ENCODE measurements at regions not wholly inside any gene's neighbourhood (a gene's known extent, or its start where the extent isn't known, plus 50 kb on each side); places are given as distances from the start of the nearest gene placed in this dataset.
"Not testable (repeated sequence)": the region's sequence is repeated elsewhere in the genome, so short reads cannot be mapped to it uniquely, and the experiment has no call there.

DNA sequence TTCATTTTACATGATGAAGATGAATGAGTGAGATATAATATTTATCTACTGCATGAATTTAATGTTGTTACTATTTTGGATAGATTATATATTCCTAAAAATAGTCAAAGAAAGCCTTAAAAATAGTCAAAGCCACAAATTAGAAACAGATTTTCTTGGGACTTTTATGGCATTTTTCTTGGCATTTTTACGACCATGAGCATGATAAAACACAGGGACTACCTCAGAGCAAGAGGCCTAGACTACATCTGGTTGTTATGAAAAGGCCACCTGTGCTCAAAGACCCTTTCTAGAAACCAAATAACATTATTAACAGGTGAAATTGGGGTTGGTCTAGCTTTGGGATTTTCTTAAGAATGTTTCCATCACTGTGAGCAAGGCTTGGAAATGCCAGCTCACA, 281.0 kb downstream of the OXSM start:
- no peak for DNase-seq (ENCODE audit: low spot score)

DNA sequence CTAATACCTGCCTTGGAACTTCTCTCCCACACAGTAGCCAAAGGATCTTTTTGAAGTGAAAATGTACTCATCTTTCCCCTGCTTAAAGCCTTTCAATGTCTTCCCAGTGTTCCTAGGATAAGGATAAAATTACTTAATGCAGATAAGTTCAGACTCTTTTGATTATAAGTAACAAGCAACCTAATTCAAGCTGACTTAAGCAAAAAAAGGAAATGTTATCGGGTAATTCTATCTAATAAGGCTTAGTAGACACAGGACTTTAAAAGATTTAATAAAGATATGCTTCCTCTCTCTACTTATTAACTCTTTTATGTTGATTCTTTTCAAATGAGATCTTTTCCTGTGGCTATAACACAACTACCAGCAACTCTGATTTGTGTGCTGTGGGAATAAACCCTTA, 284.2 kb downstream of the OXSM start:
- DNase-seq (ENCODE audit: low spot score), result no peak

DNA sequence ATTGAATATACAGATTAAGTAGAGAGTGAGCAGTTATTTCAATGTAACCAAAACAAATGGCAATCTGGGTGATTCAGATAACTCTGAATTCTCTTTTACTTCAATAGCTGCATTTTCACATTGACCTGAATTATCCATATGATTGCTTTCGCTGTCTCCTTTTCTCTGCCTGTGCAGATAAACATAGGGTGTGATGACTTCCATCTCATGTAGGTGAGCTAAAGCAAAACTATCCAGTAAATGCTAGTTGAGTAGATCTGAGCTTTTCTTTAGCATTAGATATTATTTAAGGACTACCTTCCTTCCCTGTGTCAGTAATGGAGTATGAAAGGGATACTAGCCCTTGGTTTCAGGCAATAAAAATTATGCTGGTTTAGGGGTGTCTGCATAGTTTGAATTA, 288.6 kb downstream of the OXSM start:
- DNase-seq (ENCODE audit: low spot score), result no peak

DNA sequence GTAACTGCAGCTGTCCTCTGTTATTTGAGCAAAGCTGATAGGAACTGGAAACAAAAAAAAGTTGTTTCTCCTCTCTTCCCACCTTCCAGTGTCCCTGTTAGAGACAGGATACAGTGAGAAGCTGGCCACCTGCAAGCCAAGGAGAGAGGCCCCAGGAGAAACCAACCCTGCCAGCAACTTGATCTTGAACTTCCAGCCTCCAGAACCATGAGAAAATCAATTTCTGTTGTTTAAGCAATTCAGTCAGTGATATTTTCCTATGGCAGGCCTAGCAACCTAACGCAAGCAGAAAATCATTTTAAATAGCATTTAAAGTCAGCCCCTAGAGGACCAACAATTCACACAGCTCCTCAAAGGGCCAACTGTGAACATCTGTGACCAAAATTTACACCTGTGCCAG, 291.3 kb downstream of the OXSM start:
- no peak for DNase-seq (ENCODE audit: low spot score)

DNA sequence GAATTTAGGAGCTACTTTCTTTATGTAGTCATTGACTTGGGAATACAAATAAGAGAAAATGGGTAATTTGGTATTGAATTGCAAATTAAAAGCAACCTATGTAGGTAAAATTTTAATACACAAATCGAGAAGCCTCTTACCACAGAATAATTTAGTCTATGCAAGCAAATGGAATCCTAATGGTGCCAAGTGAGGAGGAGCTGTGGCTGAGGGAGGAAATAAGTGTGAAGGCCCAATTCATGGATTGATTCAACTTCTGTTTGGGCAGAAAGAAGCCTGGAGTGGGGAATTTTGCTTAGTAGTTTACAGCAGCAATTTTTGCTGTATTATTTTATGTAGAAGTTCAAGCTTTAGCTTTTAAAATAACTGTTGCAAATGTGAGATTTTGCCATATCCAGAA, 291.9 kb downstream of the OXSM start:
- no peak for DNase-seq (ENCODE audit: low spot score)

DNA sequence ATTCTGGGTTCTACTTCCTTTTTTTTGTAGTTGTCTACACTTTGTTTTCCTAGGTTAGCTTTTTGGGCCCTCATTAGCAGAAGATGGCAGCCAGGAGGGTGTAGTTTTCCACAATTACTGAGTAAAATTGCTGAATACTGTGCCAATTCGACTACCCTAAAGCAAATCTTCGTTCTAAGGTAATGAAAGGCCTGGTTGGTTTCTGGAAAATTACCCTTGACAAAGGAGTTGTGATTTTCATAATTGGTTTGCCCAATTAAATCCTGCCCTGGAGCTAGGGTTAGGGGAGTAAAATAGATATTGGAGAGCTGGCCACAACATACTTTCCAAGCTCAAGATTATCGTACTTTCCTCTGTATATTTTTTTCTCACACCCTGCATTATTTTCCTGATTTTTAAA, 293.0 kb downstream of the OXSM start:
- DNase-seq (ENCODE audit: low spot score), result no peak

DNA sequence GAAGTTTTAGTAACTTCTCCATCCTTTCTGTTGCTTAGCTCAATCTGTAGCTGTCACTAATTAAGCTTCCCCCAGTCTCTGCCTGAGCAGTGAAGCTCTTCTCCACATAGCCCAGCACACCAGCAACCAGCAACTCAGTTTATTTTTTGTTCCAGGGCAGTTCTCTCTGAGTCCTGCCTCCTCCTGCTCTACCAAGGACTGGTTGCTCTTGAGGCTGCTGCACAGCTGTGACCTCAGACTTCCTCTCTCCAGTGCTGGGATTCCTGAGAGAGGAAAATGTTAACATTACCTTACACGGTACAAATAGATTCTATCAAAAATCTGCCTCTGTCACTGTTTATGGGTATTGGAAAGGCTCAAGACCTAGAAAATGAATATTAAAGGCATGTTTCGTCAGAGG, 294.7 kb downstream of the OXSM start:
- DNase-seq (ENCODE audit: low spot score), result no peak

DNA sequence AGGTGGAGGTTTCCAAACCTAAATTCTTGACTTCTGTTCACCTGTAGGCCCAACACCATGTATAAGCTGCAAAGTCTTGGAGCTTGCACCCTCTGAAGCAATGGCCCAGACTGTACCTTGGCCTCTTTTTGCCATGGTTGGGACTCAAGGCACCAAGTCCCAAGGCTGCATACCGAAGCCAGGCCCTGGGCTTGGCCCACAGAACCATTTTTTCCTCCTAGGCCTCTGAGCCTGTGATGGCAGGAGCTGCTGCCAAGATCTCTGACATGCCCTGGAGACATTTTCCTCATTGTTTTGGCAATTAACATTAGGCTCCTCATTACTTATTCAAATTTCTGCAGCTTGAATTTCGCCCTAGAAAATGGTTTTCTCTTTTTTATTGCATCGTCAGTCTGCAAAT, 297.9 kb downstream of the OXSM start:
- DNase-seq (ENCODE audit: low spot score), result no peak

DNA sequence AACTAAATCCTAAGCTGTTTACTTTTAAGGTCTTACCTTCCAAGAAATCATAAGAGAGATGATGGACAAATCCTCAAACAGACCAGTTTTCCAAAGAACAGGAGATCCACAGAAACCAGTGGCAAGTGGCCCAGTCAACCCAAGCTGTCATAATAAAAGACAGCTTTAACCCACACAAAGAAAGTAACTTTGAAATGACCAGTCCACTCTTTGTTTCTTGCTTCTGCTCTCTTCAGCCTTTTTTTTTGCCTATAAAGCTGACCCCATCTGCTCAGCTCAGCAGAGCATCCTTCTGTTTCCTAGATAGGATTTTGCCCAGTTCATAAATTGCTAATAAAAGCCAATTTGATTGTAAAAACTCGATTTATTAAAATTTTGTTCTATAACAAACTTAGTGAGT, 299.4 kb downstream of the OXSM start:
- no peak for DNase-seq (ENCODE audit: low spot score)

DNA sequence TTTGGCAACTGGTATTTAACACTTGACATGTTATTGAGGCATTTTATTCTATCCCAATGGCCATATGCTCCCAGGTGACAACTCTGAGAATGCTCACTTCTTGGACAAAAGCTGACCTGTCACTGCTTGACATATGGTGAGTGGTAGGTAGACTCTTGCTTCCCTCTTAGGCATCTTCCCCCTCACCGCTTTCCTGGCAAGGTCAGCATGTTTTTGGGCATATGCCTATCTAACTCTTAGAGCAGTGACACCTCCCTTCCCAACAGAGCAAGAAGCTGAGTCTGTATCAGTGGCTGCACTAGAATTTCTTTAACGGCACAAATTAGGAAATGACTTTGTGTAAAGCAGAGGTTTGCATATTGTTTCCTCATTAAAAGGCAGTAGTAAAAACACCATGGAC, 300.7 kb downstream of the OXSM start:
- DNase-seq (ENCODE audit: low spot score), result no peak

DNA sequence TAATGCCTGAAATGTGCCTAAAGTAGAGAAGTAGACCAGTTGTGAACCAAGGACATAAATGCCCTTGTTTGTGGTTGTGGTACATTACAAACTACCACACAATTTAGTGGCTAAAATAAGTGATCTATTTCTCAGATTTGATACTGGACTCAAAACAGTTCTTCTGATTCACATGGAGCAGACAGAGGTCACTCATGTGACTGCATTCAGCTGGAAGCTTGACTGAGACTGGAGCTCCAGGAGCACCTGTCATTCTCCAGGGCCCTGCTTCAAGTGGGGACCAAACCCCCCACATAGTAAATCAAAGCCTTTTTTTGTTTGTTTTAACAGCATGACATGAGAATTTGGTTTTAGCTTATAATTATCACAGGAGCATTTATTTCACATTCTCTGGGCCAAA, 301.2 kb downstream of the OXSM start:
- DNase-seq (ENCODE audit: low spot score), result no peak

DNA sequence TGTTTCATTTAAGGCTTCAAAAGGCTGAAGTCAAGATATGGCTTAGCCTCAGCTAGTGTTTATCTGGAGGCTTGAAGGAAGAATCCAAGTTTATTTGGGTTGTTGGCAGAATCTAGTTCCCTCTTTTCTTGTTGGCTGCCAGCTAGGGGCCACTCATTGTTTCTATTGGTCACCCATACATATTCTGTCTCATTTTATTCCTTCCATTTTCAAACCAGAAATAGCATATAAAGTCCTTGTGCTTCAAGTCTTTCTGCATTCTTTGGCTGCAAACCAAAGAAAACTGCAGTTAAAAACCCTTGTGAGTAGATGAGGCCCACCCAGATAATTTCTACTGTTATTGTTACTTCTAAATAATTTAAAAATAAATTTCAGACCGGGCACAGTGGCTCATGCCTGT, 301.7 kb downstream of the OXSM start:
- DNase-seq (ENCODE audit: low spot score), result no peak

DNA sequence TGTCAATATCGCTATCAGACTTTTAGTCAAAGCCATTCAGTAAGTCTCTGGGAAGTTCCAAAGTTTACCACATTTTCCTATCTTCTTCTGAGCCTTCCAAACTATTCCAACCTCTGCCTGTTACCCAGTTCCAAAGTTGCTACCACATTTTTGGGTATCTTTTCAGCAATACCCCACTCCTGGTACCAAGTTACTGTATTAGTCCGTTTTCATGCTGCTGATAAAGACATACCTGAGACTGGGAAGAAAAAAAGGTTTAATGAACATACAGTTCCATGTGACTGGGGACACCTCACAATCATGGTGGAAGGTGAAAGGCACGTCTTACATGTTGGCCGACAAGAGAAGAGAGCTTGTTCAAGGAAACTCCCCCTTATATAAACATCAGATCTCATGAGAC, 307.2 kb downstream of the OXSM start:
- not testable (repeated sequence) for DNase-seq (ENCODE audit: low spot score)

DNA sequence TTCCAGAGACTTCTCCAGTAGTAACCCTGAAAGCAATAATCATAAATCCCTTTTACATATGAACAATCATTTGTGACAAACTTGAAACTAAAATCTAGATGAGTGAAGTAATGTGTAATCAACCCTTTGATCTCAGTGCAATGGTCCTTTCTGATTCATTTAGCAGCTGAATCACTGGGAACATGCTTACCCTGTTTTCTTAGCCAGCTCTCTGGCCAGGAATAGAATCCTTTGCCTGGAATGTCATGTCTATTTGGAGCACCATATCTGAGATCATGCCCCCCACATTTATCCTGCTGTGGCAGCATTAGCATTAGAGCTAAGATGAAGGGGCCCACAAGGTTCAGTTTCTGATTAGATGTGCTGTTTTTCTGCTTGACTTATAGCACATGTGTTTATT, 309.8 kb downstream of the OXSM start:
- no peak for DNase-seq (ENCODE audit: low spot score)

DNA sequence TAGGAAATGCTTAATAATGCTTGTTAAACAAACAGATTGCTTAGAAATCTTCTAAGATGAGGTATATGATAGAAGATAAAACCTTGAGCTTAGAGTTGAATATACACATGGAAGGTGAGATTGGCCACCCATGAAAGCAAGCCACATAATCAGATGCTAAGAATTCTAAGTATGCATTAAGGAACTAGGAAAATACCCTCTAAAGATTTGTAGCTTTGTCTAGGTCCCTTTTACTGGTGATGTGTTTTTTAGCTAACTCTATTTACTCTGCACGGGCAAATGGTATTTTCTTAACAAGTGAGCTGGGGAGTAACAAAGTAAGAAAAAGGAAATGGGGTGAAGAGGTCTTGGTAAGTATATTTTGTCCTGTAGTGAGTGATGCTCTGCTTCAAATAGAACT, 310.3 kb downstream of the OXSM start:
- DNase-seq (ENCODE audit: low spot score), result no peak

DNA sequence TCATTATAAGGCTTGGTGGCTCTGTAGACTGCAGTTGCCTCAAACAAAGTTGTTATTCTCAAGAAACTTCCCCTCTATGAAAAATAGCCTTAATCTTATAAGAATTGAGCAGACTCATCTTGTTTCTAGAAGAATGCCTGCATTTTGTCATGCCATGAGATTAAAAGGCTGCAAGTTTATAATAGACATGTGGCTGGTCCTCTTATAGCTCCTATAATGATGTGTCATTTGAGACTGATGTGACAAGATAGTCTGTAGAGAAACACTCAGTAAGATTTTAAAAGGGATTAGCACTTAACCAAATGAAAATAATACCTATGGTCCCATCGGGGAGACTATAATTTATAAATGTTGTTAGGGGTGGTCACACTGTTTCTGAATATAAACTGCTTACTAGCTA, 312.5 kb downstream of the OXSM start:
- DNase-seq (ENCODE audit: low spot score), result no peak

DNA sequence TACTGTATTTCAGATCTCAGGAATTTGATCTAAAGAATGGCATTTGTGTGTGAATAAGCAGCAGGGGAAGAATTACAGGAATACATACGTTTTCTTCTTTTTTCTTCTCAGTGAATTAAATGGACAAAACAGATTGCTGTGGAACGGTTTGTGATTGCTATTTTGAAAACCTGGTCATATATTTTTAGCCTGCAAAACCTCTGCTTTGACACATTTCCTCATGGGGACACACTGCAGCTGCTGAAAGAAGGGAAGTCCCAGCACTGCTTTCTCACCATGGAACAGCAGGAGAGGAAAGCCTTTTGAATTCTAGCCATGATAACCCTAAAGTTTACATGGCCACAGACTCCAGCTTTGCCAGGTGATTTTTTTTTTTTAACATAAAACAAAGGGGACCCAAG, 315.0 kb downstream of the OXSM start:
- DNase-seq (ENCODE audit: low spot score), result no peak

DNA sequence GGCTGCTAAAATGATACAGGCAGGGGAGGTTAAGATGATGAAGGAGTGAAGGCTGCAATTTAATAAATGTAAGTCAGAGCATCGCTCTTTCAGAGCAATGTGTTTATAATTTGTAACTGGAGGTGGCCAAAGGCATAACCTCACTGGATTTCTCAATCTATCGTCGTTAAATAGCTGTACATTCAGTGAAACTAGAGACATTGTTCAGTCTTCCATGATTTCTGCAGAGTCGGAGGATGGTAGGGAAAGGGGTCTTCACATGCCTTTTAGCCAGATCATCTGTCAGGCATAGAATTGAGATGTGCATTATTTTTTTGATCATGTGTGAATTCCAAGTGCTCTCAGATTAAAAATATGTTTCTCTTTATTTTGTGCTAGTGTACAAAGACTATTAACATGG, 315.4 kb downstream of the OXSM start:
- no peak for DNase-seq (ENCODE audit: low spot score)

DNA sequence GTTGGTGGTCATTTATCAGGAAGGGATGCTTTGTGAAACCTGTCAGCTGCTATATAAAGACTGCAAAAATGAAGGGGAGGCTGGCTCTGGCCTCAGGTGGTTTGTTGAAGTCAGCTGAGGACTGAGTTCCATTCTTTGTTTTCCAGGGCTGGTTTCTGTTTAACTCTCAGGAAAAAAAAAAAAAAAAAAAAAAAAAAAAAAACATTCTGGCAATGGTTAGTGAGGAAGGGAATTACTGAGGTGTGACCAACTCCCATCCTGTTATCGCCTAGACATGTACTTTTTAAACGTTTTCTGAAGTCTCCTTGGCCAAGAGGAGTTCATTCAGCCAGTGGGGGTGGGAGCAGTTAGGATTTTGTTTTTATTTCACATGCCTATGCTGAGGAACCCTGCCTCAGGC, 316.3 kb downstream of the OXSM start:
- no peak for DNase-seq (ENCODE audit: low spot score)

DNA sequence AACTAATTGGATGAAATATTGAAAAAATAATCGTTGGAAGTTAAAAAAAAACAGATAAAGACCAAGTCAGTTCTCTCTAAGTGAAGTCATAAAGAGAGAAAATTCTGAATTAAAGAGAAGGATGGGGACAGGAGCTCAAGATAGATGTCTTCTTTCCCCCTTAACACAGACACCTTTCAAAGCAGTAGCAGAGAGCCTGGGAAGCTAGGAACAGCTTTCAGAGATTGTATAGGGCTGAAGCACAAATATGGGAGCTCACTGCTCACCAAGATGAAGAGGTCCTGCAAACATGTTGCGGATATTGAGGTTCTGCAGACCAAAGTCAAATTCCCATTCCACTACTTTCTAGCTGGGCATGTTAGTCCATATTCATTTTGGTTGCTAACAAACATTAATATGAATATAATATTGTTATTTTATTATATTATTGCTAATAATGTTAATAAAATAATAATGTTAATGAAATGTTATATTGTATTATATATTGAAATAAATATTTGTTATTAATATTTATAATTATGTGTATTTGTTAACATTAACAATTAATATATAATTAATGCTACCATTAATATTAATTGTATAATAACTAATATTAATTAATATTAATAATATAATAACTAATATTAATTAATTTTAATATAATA, 319.1 kb downstream of the OXSM start:
- DNase-seq (ENCODE audit: low spot score), result no peak

DNA sequence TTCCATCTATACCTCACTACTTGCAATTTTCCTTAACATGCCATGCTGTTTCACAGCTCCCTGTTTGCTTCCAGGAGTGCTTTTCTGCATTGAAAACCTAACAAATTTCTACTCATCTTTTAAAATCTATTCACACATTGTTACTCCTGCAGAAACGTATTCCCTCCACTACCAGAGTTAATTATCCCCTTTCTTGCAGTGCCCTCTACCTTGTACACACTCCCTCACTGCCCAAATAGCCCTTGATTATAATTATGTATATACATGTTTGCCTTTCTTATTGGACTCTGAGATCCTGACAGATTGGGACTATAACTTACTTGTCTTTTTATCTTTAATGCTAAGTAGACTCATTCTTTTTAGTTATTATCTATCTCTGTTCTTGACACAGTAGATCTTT, 325.0 kb downstream of the OXSM start:
- no peak for DNase-seq (ENCODE audit: low spot score)

DNA sequence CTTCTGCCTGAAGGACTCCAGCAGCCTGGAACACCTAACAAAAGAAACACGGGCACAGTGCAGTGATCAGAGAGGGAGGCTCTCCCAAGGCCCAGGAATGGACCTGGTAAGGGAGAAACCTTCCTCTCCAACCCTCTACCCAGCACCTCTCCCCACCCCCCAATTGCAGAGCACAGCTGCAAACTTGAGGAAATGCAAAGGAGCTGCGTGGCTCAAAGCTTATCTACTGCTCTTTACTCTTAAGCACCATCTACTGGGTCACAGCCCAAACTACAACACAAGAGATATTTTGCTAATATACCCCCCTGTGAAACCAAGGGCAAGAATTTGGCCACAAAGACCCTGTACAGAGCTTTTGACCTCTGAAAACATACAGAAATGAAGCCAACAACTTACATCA, 328.3 kb downstream of the OXSM start:
- no peak for DNase-seq (ENCODE audit: low spot score)

DNA sequence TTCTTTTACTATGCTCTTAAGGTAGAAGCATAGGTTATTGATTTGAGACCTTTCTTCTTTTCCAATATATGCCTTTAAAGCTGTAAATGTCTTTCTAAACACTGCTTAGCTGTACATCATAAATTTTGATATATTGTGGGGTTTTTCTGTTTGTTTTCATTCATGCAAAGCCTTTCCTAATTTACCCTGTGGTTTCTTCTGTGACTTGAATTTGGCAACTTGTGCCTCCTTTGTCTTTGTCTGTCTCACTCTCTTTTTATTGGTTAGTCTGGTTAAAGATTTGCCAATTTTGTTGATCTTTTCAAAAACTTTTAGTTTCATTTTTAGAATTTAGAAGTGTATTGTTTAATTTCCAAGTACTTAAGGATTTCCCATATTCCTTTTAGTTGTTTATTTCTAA, 343.1 kb downstream of the OXSM start:
- no peak for DNase-seq (ENCODE audit: low spot score)

DNA sequence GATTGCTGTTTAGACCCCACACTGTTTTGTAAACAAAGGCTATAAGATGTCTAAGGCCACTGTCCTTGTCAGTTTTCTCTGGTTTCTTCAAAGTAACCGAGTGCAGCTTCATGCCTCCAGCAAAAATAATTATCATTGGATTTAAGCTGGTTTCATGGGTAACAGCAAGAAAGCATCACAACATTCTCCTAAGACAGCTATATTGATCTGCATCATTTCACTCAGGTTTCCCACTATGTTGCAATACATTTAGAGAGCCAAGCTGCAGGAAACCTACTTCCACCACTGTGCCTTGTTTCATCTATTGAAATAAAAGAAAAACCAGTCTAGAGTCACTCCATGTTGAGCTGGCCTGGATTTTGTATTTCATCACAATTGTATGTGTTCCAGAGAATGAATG, 351.4 kb downstream of the OXSM start:
- no peak for DNase-seq (ENCODE audit: low spot score)

DNA sequence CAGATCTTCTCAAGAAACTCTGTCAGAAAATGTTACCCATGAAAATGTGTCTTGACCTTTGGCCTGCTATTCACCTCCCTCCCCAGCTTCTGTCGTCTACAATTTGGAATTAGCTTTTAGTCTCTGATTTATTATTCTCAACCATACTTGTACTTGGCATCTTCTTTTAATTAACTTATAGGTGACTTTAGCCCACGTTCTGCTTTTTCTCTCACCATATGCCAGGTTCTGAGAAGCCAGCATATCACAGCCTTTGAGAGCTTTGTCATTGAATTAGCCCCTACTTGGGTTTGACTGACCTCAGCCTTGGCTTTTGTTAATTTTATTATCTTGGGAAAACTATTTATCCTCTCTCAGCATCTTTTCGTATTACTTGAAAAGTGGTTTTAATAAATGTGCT, 355.9 kb downstream of the OXSM start:
- no peak for DNase-seq (ENCODE audit: low spot score)

All from hematopoietic multipotent progenitor cell treated with erythropoietin and hydrocortisone succinate and interleukin-3 and kit ligand, for 15 days (in vitro differentiated cells).